ENCODE measurements at regions not wholly inside any gene's neighbourhood (a gene's known extent, or its start where the extent isn't known, plus 50 kb on each side); places are given as distances from the start of the nearest gene placed in this dataset.

- TF ChIP-seq SIN3A (IDR thresholded peaks at IDR 0.05; ENCODE audit: borderline replicate concordance, insufficient read depth, low read depth, low read length) (no peak), REST (IDR thresholded peaks at IDR 0.05; ENCODE audit: insufficient read depth in 1 of 2, low read depth in 2 of 2, low read length in 1 of 2) (no peak), POLR2AphosphoS5 (IDR thresholded peaks at IDR 0.05; ENCODE audit: low read depth, low read length) (no peak)
- TF ChIP-seq, protein P1, sequence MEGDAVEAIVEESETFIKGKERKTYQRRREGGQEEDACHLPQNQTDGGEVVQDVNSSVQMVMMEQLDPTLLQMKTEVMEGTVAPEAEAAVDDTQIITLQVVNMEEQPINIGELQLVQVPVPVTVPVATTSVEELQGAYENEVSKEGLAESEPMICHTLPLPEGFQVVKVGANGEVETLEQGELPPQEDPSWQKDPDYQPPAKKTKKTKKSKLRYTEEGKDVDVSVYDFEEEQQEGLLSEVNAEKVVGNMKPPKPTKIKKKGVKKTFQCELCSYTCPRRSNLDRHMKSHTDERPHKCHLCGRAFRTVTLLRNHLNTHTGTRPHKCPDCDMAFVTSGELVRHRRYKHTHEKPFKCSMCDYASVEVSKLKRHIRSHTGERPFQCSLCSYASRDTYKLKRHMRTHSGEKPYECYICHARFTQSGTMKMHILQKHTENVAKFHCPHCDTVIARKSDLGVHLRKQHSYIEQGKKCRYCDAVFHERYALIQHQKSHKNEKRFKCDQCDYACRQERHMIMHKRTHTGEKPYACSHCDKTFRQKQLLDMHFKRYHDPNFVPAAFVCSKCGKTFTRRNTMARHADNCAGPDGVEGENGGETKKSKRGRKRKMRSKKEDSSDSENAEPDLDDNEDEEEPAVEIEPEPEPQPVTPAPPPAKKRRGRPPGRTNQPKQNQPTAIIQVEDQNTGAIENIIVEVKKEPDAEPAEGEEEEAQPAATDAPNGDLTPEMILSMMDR (IDR thresholded peaks at IDR 0.05): no peak
Observed at GRCh38 chr9:14441115-14441514, 127.2 kb upstream of the NFIB start.
